Neural progenitor cell (in vitro differentiated cells): ENCODE measurements at regions not wholly inside any gene's neighbourhood (a gene's known extent, or its start where the extent isn't known, plus 50 kb on each side); places are given as distances from the start of the nearest gene placed in this dataset.
A peak's percentile ranks its signal among the peaks of the same experiment; 100 is the strongest.

Source experiments
- DNase-seq: peaks from one replicate; pipeline ENCODE4 v3.0.0-alpha.2; 2016; ENCODE audit warnings: low spot score
- H2AFZ ChIP-seq: fragments of 200-600 bp; sonication (generic); replicated peaks from 2 replicates; pipeline ENCODE4 v1.6.1; 2016; ENCODE audit warnings: antibody characterized with exemption
- H3F3A ChIP-seq: fragments of 200-600 bp; sonication (generic); 2 replicates; pipeline ENCODE4 v1.6.1; 2016; ENCODE audit warnings: antibody characterized with exemption, low read depth
- H3K27ac ChIP-seq: fragments of 200-600 bp; sonication (generic); 2 replicates; pipeline ENCODE4 v1.5.1; 2016; ENCODE audit warnings: mild to moderate bottlenecking
- H3K27me3 ChIP-seq: fragments of 200-600 bp; sonication (generic); 2 replicates; pipeline ENCODE4 v1.6.1; 2016; ENCODE audit warnings: mild to moderate bottlenecking, moderate library complexity
- H3K36me3 ChIP-seq: fragments of 200-600 bp; sonication (generic); 2 replicates; pipeline ENCODE4 v1.5.1; 2016
- H3K4me1 ChIP-seq: fragments of 200-600 bp; sonication (generic); 2 replicates; pipeline ENCODE4 v1.6.1; 2016; ENCODE audit warnings: mixed run types
- H3K4me2 ChIP-seq: fragments of 200-600 bp; sonication (generic); 2 replicates; pipeline ENCODE4 v1.6.1; 2016
- H3K4me3 ChIP-seq: fragments of 200-600 bp; sonication (generic); 2 replicates; pipeline ENCODE4 v1.5.1; 2016
- H3K79me2 ChIP-seq: fragments of 200-600 bp; sonication (generic); 2 replicates; pipeline ENCODE4 v1.6.1; 2016; ENCODE audit warnings: low read depth
- H3K9ac ChIP-seq: fragments of 200-600 bp; sonication (generic); 2 replicates; pipeline ENCODE4 v1.6.1; 2016
- H3K9me3 ChIP-seq: fragments of 200-600 bp; sonication (generic); 2 replicates; pipeline ENCODE4 v1.5.1; 2016; ENCODE audit warnings: low read depth
- H4K20me1 ChIP-seq: fragments of 200-600 bp; sonication (generic); 2 replicates; pipeline ENCODE4 v1.6.1; 2016; ENCODE audit warnings: low read depth
- H3K27ac Mint-ChIP-seq: 3 replicates; pipeline ENCODE4 v1.8.0; 2021; ENCODE audit warnings: mixed read lengths
- H3K27me3 Mint-ChIP-seq: 2 replicates; pipeline ENCODE4 v1.8.0; 2022; ENCODE audit warnings: low read depth, mild to moderate bottlenecking, inconsistent platforms, moderate library complexity, mixed read lengths; ENCODE audit not compliant: insufficient read depth
- H3K36me3 Mint-ChIP-seq: 3 replicates; pipeline ENCODE4 v1.8.0; 2021; ENCODE audit warnings: mixed read lengths
- H3K4me1 Mint-ChIP-seq: 3 replicates; pipeline ENCODE4 v1.8.0; 2021; ENCODE audit warnings: mixed read lengths
- H3K4me3 Mint-ChIP-seq: 3 replicates; pipeline ENCODE4 v1.8.0; 2021; ENCODE audit warnings: mild to moderate bottlenecking, moderate library complexity, mixed read lengths
- H3K9me3 Mint-ChIP-seq: 3 replicates; pipeline ENCODE4 v1.8.0; 2020; ENCODE audit warnings: mixed read lengths
- CTCF ChIP-seq: fragments of 200-600 bp; sonication (generic); IDR thresholded peaks from 2 replicates; pipeline ENCODE4 v1.5.1; 2017; ENCODE audit warnings: antibody characterized with exemption, mild to moderate bottlenecking
- EZH2 ChIP-seq: fragments of 200-600 bp; sonication (generic); IDR thresholded peaks from 2 replicates; pipeline ENCODE4 v1.6.1; 2017; ENCODE audit warnings: antibody characterized with exemption, mild to moderate bottlenecking, moderate library complexity
- EZH2phosphoT487 ChIP-seq: fragments of 200-600 bp; sonication (generic); IDR thresholded peaks from 2 replicates; pipeline ENCODE4 v1.6.1; 2017; ENCODE audit warnings: antibody characterized with exemption

GRCh38 chr2:88355486-88355885 lies 97.0 kb downstream of the FOXI3 start:
- Mint-ChIP-seq H3K27me3 (peaks cover 5% of the 10 kb centered on the region), H3K27ac (peak overlapping the region; percentile 28), H3K4me3 (no peak overlapping the region), H3K4me1 (peaks cover 28% of the 10 kb centered on the region), H3K36me3 (peaks cover 3% of the 10 kb centered on the region), H3K9me3 (peaks cover 12% of the 10 kb centered on the region)
- Histone ChIP-seq H3K9me3 (no peaks in the 10 kb centered on the region), H3K4me1 (peaks cover 16% of the 10 kb centered on the region), H3K79me2 (no peaks in the 10 kb centered on the region), H3K27me3 (peaks cover 40% of the 10 kb centered on the region), H3K27ac (no peak overlapping the region), H3K4me3 (peak overlapping the region; percentile 10), H3K4me2 (peak overlapping the region; percentile 62), H4K20me1 (no peaks in the 10 kb centered on the region), H3K36me3 (no peaks in the 10 kb centered on the region), H2AFZ (no peak overlapping the region), H3K9ac (no peak overlapping the region), H3F3A (peaks cover 22% of the 10 kb centered on the region)
- DNase-seq, result peak; percentile 75
- no peak for TF ChIP-seq EZH2phosphoT487
- TF ChIP-seq EZH2, result no peak
- no peak for TF ChIP-seq CTCF

- Histone ChIP-seq H3K27ac (no peak overlapping the region), H3K9ac (no peak overlapping the region), H3K4me3 (no peak overlapping the region), H4K20me1 (no peaks in the 10 kb centered on the region), H3K4me2 (peak overlapping the region; percentile 86), H3F3A (peaks cover 26% of the 10 kb centered on the region), H2AFZ (peak overlapping the region; percentile 75), H3K27me3 (peaks cover 76% of the 10 kb centered on the region), H3K4me1 (peaks cover 20% of the 10 kb centered on the region), H3K9me3 (no peaks in the 10 kb centered on the region), H3K79me2 (no peaks in the 10 kb centered on the region), H3K36me3 (no peaks in the 10 kb centered on the region)
- peak overlapping the region; percentile 18 for H3K27ac Mint-ChIP-seq
- TF ChIP-seq EZH2, result no peak
- TF ChIP-seq EZH2phosphoT487, result no peak
- TF ChIP-seq CTCF, result peak; percentile 9
- peaks cover 3% of the 10 kb centered on the region for H3K36me3 Mint-ChIP-seq
- H3K9me3 Mint-ChIP-seq, result peaks cover 6% of the 10 kb centered on the region
- peak overlapping the region; percentile 36 for H3K4me3 Mint-ChIP-seq
- peaks cover 26% of the 10 kb centered on the region for H3K4me1 Mint-ChIP-seq
- no peak for DNase-seq
- H3K27me3 Mint-ChIP-seq, result peaks cover 9% of the 10 kb centered on the region
Observed at GRCh38 chr2:88351249-88351601, 101.3 kb downstream of the FOXI3 start.

GRCh38 chr2:88350331-88351248 lies 101.9 kb downstream of the FOXI3 start:
- Mint-ChIP-seq H3K27ac (no peak overlapping the region), H3K4me1 (peaks cover 26% of the 10 kb centered on the region), H3K27me3 (peaks cover 11% of the 10 kb centered on the region), H3K9me3 (peaks cover 6% of the 10 kb centered on the region), H3K36me3 (peaks cover 3% of the 10 kb centered on the region), H3K4me3 (peak overlapping the region; percentile 74)
- Histone ChIP-seq H3K4me1 (peaks cover 16% of the 10 kb centered on the region), H4K20me1 (no peaks in the 10 kb centered on the region), H3K4me2 (peak overlapping the region; percentile 86), H3K4me3 (peak overlapping the region; percentile 42), H3K9me3 (no peaks in the 10 kb centered on the region), H3K36me3 (no peaks in the 10 kb centered on the region), H2AFZ (peak overlapping the region; percentile 75), H3K27me3 (peaks cover 81% of the 10 kb centered on the region), H3K27ac (no peak overlapping the region), H3K9ac (no peak overlapping the region), H3F3A (peaks cover 22% of the 10 kb centered on the region), H3K79me2 (no peaks in the 10 kb centered on the region)
- peak; percentile 84 for DNase-seq
- TF ChIP-seq CTCF (peak; percentile 91), EZH2phosphoT487 (no peak), EZH2 (peak; percentile 62)
